ENCODE measurements at regions not wholly inside any gene's neighbourhood (a gene's known extent, or its start where the extent isn't known, plus 50 kb on each side); places are given as distances from the start of the nearest gene placed in this dataset.

DNA sequence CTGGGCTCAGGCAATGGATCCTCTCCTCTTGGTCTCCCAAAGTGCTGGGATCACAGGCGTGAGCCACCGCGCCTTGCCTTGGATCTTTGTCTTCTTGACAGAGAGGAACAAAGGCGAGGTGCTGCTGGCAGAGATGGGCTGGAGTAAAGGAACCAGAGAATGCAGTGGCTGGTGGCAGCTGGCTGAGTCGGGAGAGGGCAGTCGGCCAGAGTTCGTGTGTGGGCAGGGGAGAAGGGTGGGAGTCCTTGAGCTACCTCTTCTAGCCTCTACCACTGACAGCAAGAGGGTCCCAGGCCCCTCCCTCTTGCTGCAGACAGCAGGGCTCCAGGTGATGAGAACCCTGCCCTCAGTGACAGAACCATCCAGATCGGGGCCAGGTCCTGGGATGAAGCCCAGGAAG, 86.2 kb upstream of the LINC01488 start:
- no peak for DNase-seq

DNA sequence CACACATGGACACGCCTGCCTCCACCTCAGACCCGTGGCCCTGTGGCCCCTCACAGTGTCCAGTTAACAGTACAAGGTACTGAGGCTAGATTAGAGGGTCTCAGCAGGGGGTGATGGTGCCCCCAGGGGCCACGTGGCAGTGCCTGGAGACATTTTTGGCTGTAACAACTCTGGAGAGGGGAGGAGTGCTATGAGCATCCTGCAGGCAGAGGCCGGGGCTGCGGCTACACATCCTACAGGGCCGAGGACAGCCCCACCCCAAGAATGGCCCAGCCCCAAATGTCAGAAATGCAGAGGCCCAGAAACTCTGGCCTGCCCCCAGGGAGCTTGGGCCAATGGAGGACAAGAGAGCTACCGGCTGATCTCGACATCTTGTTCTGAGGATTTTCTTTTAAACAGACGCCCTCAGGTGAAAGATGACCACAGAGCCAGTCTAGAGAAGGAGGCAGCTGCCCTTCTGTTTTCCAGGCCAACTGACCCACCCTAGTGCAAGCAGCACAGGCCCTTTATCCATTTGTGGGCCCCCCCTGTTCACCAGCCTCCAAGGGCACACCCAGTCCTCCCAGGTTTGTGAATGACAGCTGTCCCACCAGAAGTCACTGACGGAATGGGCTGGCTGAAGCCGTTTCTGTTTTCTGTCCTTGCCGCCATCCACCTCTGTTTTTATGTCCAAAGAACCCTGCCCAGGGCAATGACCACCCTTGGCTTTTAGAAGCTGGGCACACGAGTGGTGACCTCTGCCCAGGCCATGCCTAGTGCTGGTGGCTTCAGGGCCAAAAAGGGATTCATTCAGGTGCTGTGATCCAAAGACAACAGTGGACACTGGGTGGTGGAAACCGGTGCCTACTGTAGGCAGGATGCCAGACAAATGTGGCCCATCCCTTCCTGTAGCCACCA, 85.2 kb upstream of the LINC01488 start:
- DNase-seq: no peak

GRCh38 chr11:69396948-69397307, 84.5 kb upstream of the LINC01488 start:
- DNase-seq: no peak

- DNase-seq: no peak
Measured at GRCh38 chr11:69397732-69398131, 83.7 kb upstream of the LINC01488 start.

DNA sequence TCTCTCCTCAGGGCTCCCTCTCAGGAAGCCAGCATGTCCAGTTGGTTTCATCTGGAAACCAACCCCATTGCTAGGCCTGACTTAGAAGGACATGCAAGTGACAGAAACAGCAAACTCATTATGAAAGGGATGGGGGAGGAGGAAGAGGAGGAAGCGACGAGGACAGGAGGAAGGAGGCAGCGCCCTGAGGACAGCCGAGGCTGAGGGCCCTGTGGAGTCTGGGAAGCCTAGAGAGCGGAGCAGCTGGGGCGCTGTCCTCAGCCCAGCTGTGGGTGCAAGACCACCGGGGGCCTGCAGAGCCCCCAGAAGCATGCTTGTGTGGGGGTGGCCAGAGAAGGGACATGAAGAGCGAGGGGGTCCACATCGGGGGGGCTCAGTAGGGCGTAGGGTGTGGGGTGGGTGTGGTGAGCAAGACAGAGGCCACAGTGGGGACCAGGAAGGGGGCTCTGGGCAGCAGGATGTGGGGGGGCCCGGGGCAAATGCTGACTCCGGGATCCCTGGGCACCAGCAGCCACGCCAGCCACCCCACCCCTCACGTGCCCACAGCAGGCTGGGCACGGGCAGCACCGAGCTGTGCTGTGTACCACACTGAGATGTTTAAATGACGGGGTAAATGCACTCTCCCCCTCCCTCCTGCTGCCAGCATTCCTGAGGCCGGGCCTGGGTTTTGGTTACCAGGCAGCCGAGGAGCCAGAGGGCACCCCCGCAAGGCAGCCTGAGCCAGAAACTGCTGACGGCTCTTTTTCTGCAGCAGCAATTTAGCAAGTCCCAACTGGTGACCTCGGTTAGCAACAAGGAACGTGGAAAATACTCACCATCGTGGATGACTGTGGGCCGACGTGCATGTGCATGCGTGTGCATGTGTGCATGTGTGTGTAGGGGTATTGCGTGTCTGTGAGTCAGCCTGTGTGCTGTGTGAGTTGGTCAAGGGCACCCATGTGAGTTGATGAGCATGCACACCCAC, 82.7 kb upstream of the LINC01488 start:
- DNase-seq: no peak

- no peak for DNase-seq
Measured at GRCh38 chr11:69400140-69400539, 81.3 kb upstream of the LINC01488 start.

DNA sequence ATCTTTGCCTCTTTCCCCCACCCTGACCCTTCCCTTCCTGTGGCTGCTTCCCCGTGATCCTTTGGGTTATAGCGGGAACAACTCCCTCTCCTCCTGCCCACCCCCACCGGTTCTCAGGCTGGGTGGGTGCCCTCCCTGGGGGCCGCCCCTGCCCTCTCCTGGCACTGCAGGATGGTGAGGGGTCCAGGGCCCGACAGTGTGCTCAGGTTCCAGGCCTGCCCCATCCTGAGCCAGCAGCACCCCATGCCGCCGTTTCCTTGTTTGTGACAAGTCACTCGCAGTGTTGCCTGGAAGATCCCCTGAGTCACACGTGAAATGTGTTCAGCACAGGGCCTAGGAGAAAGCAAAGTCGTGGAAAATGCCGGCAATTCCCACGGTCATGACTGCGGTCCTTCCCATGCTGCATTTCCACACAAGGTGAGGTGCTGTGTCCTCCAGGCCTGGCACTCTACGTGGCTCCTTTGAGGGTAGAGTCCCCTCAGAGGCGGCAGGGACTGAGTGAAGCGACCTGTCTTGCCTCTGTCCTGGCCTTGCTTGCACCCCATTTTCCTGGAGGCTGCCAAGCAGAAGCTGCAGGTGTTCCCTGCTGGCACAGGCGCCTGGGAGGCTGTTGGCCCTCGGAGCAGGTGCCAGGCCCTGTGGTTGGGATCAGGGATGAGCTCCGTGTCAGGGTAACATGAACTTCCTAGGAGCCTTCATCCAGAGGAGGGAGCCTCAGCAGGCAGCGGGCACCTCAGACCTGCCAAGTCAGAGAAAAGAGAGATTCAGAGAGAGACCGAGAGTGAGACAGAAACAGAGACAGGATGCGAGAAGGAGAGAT, 80.5 kb upstream of the LINC01488 start:
- DNase-seq: no peak

DNA sequence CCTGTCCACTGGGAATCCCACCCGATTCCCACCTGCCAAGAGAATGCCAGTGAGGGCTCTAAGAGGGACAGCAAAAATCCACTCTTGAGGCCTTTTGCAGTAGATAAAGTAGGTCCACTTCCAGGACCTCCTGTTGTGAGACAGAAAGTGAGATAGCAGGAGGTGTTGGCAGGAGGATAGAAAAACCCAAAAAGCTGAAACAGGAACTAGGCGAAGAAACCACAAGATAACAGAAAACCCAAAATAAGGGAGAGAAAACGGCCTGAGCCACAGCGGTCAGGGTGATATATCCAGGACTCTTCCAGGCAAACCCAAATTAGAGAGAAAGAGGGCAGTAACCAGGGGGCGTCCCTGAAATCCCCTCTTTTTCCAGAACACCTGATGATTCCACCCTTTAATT, 79.7 kb upstream of the LINC01488 start:
- no peak for DNase-seq

GRCh38 chr11:69402251-69402887, 79.1 kb upstream of the LINC01488 start:
- DNase-seq: no peak

DNA sequence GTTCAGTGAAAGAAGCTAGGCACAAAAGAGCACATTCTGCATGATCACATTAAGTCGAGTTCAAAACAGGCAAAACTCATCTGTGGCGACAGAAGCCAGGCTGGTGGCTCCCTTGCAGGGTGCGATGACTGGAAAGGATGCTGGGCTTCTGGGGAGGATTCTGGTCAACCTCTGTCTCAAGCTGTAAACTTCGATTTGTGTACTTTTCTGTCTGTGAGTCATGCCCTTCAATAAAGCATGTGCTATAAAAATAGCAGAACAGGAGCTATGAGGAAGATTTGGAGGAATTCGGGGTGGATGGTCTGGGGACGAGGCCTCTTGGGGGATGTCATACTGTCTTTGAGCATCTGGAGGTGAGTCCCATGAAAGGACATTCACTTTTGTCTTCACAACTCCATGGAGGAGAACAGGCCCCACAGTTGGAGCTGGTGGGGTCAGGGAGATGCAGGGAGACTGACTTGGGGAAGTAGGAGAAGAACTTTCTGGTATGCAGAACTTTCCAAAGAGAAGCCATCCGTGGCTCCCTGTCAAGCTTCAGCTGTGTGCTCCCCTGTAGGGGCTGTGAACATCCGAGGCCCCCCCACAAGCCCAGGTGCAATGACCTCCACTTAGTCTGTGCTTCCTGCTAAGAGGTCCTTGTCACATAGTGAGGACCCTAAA, 77.8 kb upstream of the LINC01488 start:
- DNase-seq: no peak

- DNase-seq: no peak
Measured at GRCh38 chr11:69406060-69406459, 75.4 kb upstream of the LINC01488 start.

- no peak for DNase-seq
Measured at GRCh38 chr11:69409812-69410645, 71.4 kb upstream of the LINC01488 start.

DNA sequence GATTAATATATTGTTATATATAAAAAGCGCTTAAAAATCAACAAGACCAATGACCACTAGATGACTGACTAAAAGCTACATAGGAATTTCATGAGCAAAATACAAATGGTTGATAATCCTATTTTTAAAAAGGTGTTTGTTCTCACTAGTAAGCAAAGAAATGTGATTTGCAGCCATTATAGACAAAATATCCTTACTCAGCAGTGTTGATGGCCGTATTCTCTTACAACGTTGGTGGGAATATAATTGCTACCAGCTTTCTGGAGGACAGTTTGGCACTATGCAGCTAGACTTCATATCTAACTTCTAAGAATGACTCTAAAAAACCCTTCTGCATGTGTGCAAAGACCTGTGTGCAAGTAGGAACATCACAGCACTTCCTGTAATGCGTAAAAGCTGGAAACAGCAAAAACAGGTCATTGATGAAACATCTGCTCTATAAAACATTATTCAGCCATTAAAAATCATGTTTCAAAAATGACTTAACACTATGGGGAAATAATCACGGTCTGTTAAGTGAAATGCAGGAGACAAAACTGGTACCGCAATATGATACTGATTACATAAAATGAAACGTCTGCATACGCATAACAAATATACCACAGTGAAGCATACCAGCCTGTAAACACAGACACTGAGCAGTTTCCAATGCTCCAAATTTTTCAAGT, 70.1 kb upstream of the LINC01488 start:
- no peak for DNase-seq

DNA sequence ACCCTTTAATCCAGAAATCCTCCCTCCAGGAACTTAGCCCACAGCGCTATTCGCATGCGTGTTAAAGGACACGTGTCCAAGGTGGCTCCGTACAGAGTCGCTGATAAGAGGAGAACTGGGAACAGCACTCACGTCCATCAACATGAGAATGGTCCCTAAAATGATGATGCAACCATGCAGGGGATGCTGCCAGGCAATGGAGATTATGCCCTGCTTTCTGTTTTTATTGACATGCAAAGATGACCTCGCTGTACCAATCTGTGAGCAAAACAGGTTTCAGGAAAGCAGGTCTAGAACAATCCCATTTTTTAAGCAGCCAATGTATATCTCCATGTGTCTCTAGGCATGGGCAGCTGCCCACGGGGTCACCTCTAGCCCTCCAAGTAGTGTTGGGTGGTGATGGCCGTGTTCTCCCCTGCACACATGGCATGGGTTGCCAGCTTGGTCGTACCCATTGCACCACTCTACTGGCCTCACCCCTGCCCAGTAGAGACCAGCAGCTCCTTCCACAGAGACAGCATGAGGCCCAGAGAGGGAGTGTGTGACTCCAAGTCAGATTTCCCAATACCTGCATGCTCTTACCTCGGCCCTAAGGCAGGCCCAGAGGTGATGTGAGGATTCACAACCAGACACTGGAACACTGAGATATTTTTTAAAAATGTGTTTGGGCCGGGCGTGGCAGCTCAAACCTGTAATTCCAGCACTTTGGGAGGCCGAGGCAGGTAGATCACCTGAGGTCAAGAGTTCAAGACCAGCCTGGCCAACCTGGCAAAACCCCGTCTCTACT, 68.3 kb upstream of the LINC01488 start:
- no peak for DNase-seq

GRCh38 chr11:69413993-69414392, 67.5 kb upstream of the LINC01488 start:
- no peak for DNase-seq

- no peak for DNase-seq
Measured at GRCh38 chr11:69414773-69415187, 66.7 kb upstream of the LINC01488 start.

- DNase-seq: no peak
Measured at GRCh38 chr11:69415411-69416142, 65.9 kb upstream of the LINC01488 start.

DNA sequence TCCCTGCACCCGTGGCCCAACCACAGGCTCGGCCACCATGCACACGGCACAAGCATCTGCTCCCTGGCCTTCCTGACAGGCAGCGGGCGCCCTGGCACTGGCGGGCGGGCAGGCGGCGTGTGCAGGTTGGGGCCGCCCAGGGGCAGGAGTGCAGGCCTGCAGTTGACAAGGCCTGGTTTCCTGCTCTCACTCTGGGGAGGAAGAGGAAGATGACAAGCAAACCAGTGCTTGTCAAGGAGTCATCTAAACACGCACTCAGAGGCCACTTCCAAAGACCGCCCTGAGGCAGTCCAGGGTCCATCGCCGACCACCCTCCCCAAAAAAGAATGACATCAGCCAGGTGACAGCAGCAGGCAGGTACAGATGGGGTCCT, 65.3 kb upstream of the LINC01488 start:
- DNase-seq: no peak

Measured in NCI-H1105 treated with DMSO at 0.1 percent for 48 hours (cell line).